IPS DF 19.7 (cell line): ENCODE measurements at regions not wholly inside any gene's neighbourhood (a gene's known extent, or its start where the extent isn't known, plus 50 kb on each side); places are given as distances from the start of the nearest gene placed in this dataset.
"Not testable (repeated sequence)": the region's sequence is repeated elsewhere in the genome, so short reads cannot be mapped to it uniquely, and the experiment has no call there.

Experiments used
- DNase-seq: peaks from one replicate; pipeline ENCODE4 v3.0.0-alpha.2; 2013; ENCODE audit warnings: low read depth, low spot score

DNA sequence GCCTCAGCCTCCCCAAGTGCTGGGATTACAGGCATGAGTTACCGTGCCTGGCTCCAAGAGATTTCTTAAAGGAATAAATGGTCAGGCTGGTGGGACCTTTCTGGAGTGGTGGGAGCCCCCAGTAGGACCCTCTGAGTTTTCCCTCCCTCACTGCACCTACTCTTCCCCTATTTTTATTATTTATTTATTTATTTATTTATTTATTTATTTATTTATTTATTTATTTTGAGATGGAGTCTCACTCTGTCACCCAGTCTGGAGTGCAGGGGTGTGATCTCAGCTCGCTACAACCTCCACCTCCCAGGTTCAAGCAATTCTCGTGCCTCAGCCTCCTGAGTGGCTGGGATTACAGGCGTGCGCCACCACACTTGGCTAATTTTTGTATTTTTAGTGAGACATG is 678.2 kb downstream of the TYW1 start:
- not testable (repeated sequence) for DNase-seq

DNA sequence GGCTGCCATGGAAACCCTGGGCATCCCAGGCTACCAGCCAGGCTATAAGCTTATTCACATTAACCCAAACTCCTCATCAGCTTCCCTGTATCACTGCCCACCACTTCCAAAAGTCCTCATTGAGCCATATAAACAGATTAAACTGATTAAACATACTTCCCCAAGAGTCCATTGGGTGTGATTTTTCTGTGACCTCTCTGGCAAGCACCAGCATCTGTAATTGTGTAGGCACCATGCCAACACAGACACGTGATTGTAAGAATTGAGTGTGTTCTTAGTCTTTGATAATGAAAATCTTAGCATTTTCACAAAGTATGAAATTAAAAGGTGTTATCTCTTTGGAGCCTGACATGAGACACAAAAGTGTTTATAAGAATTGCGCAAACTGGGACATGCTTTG is 679.3 kb downstream of the TYW1 start:
- no peak for DNase-seq

- DNase-seq, result no peak
Measured at GRCh38 chr7:67678419-67678818, 681.8 kb downstream of the TYW1 start.

GRCh38 chr7:67683628-67684027 is 687.0 kb downstream of the TYW1 start:
- DNase-seq, result no peak

DNA sequence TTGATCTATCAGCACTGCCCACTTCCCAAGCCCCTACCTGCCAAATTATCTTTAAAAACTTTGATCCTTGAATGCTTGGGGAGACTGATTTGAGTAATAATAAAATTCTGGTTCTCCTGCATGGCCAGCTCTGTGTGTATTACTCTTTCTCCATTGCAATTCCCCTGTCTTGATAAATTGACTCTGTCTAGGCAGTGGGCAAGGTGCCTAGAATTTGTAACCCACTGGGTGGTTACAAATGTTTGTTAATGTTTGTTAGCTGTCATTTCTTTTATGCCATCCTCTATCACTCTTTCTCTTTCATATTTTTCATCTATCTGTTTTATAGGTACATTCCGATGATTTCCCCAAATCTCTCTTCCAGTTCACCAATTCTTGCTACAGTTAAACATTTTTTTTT is 694.1 kb downstream of the TYW1 start:
- DNase-seq, result no peak

- no peak for DNase-seq
Measured at GRCh38 chr7:67692425-67692824, 695.8 kb downstream of the TYW1 start.

GRCh38 chr7:67696124-67696523 is 699.5 kb downstream of the TYW1 start:
- no peak for DNase-seq

DNA sequence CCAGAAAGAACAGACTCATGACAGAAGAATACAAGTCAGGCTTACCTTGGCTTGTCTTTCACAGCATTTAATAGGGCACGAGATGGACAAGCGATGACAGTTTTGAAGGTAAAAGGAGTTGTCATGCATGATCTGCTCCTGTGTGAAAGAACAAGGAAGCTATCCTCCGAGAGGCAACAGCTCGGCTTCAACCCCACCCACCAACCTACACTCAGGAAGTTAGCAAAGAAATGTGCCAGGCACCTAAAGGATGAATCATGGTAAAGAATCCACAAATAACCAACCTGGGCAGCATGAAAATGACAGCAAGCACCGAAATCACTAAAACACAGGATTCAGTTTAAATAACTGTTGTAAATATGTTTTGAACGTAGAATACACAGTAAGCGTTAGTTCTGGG is 700.2 kb downstream of the TYW1 start:
- no peak for DNase-seq

DNA sequence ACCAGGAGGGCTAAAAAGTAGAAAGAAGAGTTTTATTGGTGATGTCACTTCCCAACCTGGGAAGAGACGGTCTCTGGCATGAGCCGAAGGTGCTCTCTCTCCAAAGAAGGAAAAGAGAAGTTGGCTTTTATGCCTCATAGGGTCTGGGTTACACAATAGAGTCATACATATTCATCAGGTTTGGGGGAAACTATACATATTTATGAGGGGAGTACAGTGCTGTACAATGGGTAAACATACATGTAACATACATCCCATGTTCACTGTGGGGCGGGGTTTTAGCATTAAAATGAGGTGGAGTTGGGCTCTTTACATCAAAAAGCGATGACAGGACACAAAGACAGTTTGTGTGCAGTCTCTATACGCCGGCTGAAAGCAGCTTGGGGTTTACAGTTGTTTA is 701.7 kb downstream of the TYW1 start:
- no peak for DNase-seq

DNA sequence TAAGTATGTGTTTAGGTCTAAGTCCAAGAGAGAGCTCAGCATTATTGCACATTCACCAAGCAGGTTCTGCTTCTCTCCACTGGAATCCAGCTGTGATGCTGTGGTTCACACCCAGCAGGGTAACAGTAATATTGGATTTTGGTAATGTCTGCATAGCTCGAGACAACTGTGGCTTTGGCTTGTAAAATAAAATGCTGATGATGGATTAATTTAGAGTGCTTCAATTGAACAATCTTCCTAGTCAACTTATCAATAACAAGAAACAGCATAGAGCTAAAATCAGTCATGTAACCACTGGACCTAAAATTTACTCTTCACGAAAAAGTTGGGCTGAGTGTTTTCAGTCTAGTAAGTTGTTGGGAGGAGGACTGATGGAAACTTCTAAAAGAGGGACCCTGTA is 709.2 kb downstream of the TYW1 start:
- no peak for DNase-seq

GRCh38 chr7:67711706-67712105 is 715.1 kb downstream of the TYW1 start:
- no peak for DNase-seq

DNA sequence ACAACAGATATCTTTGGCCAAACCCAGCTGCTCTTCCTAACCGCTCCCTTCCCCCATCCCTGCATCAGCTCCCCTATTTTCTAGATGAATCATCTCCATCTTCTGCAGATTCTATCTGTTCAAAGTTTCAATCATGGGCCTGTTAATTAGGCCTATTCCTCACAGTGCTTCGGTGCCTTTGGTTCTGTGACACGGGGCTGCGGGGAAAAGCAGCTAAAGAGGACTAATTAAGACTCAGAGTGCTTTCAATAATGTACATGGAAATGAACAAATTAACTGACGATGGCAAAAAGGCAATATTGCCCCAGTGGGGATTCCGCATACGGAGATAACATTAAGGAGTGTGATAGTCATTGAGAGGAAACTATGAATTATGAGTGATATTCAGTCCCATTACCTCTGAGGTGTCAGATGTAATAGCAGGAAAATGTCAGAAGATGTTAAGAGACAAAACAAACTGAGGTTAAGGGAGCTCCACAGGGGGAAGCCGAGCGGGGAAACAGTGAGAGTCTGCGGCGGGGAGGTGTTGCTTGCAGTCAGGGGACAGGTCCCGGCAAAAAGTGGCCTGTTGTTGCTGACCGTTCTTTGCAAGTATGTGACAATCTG is 716.9 kb downstream of the TYW1 start:
- DNase-seq, result no peak

- no peak for DNase-seq
Measured at GRCh38 chr7:67716729-67717128, 720.1 kb downstream of the TYW1 start.

DNA sequence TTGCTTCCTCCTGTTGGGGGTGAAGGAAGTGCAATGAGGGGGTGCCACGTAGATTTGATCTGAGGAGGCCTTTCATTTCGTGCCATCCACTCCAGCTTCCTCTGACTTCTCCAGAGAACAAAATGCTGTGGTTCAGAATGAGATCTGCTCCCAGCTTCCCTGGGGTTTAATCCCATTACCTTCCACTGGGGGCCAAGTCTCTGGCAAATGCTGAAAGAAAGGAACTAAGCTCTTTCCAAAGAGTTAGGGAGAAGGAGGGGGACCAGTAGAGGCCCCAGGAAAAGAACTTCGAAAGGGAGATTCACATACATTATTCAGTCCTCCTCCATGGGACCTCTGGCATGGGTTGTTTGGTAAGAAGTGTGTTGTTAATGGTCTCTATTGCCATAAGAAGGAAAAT is 727.0 kb downstream of the TYW1 start:
- DNase-seq, result no peak

DNA sequence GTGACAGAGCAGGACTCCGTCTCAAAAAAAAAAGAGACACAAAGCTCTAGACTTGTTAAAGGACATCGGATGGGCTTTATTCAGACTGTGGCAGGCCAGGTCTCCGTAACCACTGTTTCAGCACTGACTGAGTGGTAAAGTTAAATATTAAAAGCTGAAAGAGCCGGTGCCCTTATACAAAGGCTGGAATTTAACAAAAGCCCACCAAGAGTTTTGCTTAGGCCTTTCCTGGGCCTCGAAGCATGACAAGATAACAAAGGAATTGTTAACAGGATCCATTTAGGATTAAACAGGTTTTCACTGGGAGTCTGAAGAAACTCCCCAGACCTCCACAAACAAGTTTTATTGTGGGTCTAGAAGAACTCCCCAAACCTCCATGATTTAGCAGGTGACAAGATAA is 727.8 kb downstream of the TYW1 start:
- no peak for DNase-seq

DNA sequence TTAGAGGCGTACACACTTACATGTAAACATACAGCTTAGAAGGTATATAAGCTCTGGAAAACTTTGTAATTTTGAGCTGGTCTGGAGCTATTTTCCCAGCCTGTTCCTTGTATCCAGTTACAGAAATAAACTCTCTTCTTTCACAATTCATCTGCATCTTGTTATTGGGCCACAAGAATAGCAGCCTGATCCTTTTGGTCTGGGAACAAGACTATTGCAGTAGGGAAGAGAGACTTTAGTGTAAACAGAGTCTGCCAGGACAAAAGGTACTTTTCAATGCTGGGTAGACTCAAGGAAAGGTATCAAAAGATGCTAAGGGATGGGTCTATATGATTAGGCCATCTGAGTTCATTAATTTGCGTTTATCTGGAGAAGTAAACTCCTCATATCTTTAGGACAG is 728.3 kb downstream of the TYW1 start:
- DNase-seq, result no peak

DNA sequence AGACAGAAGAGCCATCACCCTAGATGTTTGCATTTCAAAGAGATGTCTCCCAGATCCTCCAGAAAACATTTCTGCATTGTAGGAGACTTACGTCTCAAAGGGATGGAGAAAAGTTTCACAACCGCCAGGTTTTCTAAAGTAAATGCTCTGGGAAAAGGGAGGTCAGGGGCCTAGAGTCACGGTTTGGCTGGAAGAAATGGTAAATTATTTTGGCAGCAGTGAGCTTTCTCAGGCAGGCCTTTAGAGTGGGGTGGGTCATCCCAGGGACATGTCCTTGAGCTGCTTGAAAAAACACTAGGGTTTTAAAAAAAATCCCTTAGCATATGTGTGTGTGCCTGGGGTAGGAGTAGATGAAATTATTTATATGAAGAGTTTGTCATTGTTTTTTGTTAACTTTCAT is 728.8 kb downstream of the TYW1 start:
- no peak for DNase-seq

DNA sequence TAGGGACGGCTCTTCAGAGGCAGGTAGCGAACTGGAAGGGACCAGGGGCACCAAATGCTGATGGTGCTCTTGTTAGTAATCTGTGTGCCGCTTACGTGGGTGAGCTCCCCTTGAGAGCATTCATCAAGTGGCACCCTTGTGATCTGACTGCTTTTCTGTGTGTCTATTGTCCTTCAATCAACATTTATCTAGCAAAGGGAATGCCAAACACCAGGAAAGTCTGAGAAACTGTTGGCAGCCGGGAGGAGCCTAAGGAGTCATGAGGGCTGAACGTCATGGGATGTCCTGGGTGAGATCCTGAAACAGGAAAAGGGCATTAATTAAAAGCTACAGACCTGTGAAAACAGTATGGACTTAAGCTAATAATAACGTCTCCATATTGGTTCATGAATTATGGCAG is 733.1 kb downstream of the TYW1 start:
- DNase-seq, result no peak

DNA sequence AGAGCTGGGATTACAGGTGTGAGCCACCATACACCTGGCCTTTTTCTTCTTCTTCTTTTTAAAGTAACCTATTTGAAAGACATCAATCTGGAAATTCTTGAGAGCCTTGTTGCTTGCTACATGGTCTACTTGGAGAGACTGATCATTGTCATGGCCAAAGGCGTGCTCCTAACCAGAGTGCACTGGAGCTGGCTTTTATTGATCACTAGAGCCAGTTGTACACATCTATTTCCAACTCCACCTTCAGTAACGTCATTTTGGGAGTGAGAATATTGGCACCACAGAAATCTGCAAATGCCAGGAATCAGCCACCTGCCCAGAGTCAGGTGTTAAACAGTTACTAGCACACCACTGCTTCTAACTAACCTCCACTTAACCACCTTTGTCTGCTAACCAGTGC is 735.1 kb downstream of the TYW1 start:
- DNase-seq, result no peak

DNA sequence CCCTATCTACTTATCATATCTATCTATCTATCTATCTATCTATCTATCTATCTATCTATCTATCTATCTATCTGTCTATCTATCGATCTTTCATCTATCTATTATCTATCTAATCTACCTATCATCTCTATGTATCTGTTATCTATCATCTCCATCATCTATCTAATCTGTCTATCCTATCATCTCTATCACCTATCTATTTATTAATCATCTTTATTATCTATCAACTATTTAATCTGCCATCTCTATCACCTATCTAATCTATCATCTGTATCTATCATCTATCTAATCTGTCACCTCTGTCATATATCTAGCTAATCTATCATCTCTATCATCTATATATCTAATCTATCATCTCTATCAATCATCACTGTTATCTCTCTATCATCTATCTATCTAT is 736.3 kb downstream of the TYW1 start:
- no peak for DNase-seq

- no peak for DNase-seq
Measured at GRCh38 chr7:67738145-67738544, 741.5 kb downstream of the TYW1 start.

GRCh38 chr7:67738958-67739357 is 742.3 kb downstream of the TYW1 start:
- DNase-seq, result no peak

- DNase-seq, result no peak
Measured at GRCh38 chr7:67743501-67743900, 746.9 kb downstream of the TYW1 start.

DNA sequence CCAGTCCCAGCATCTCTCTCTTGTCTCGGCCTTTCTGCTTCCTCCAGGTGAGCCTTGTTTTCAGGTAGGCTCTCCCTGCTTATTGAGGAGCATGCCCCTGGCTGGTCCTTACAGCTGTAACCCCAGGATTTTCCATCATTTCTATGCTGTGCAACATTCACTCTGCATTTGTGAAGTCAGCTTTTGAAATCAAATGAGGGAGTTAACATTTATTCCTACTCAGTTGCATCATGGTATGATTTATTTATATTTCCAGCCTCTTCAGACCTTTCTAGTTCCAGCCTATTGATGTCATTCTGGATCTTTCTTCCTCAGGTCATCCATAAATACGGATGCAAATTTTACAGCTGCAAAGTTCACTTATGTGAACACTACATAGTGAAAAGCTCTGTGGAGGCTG is 755.6 kb downstream of the TYW1 start:
- no peak for DNase-seq
